IMR-90 (cell line): ENCODE measurements at regions not wholly inside any gene's neighbourhood (a gene's known extent, or its start where the extent isn't known, plus 50 kb on each side); places are given as distances from the start of the nearest gene placed in this dataset.

Experiments used
- ATAC-seq: fragments of 200-7000 bp; cut with Tn5 transposase; 2 replicates; pipeline ENCODE4 v1.9.1; 2020; ENCODE audit warnings: low read depth, mild to moderate bottlenecking, moderate library complexity
- BruUV-seq: library from RNA; stranded (reverse); fragments of 400-500 nt; replicated peaks from 2 replicates; lab custom pipeline; 2021; lab: Mats Ljungman, UMichigan
- CTCF ChIA-PET: fragments of 300-600 bp; formaldehyde crosslinking; extraction: SDS; loops from one replicate; lab custom pipeline; 2021; ENCODE audit warnings: antibody characterized with exemption; lab: Yijun Ruan, JAX
- POLR2A ChIA-PET: fragments of 300-600 bp; sonication (Branson Sonifier 250); formaldehyde crosslinking; loops from one replicate; lab custom pipeline; 2022; ENCODE audit warnings: antibody characterized with exemption; ENCODE audit not compliant: unreplicated experiment; lab: Charles Lee
- DNase-seq: peaks from one replicate; pipeline ENCODE4 v3.0.0; 2013
- H2AFZ ChIP-seq: replicated peaks from 2 replicates; pipeline ENCODE3; 2013; ENCODE audit warnings: low read length, mild to moderate bottlenecking; ENCODE audit not compliant: poor library complexity
- H2AK5ac ChIP-seq: 2 replicates; pipeline ENCODE4 v1.6.1; 2013; ENCODE audit warnings: low read depth, low read length, inconsistent platforms
- H2AK9ac ChIP-seq: replicated peaks from 2 replicates; pipeline ENCODE3; 2013; ENCODE audit warnings: mild to moderate bottlenecking, low read depth, low read length, moderate library complexity; ENCODE audit not compliant: poor library complexity
- H2BK120ac ChIP-seq: 2 replicates; pipeline ENCODE4 v1.6.1; 2013; ENCODE audit warnings: low read depth, low read length, inconsistent platforms
- H2BK15ac ChIP-seq: 3 replicates; pipeline ENCODE4 v1.6.1; 2013; ENCODE audit warnings: low read depth, low read length, inconsistent platforms
- H2BK20ac ChIP-seq: 2 replicates; pipeline ENCODE4 v1.6.1; 2013; ENCODE audit warnings: low read depth, mild to moderate bottlenecking, inconsistent platforms, low read length, moderate library complexity
- H2BK5ac ChIP-seq: 2 replicates; pipeline ENCODE4 v1.6.1; 2013; ENCODE audit warnings: mild to moderate bottlenecking, low read depth, low read length, inconsistent platforms; ENCODE audit not compliant: poor library complexity, severe bottlenecking
- H3K14ac ChIP-seq: replicated peaks from 2 replicates; pipeline ENCODE4 v1.6.1; 2013; ENCODE audit warnings: low read depth, low read length, inconsistent platforms
- H3K18ac ChIP-seq: 2 replicates; pipeline ENCODE4 v1.6.1; 2013; ENCODE audit warnings: low read depth, low read length, control low read depth
- H3K23ac ChIP-seq: 2 replicates; pipeline ENCODE4 v1.6.1; 2013; ENCODE audit warnings: low read depth, low read length, inconsistent platforms
- H3K27ac ChIP-seq: 2 replicates; pipeline ENCODE4 v1.5.1; 2013; ENCODE audit warnings: mild to moderate bottlenecking, control low read depth, low read length; ENCODE audit not compliant: insufficient read depth
- H3K27me3 ChIP-seq: 2 replicates; pipeline ENCODE4 v1.6.1; 2013; ENCODE audit warnings: low read length; ENCODE audit not compliant: control insufficient read depth, insufficient read depth
- H3K36me3 ChIP-seq: 2 replicates; pipeline ENCODE4 v1.6.1; 2013; ENCODE audit warnings: low read length, mixed read lengths; ENCODE audit not compliant: control insufficient read depth, insufficient read depth
- H3K4ac ChIP-seq: 2 replicates; pipeline ENCODE4 v1.6.1; 2013; ENCODE audit warnings: low read depth, low read length, inconsistent platforms
- H3K4me1 ChIP-seq: 2 replicates; pipeline ENCODE4 v1.6.1; 2013; ENCODE audit warnings: low read length, mixed read lengths; ENCODE audit not compliant: control insufficient read depth, insufficient read depth
- H3K4me2 ChIP-seq: 2 replicates; pipeline ENCODE4 v1.6.1; 2013; ENCODE audit warnings: low read depth, mild to moderate bottlenecking, control low read depth, low read length, moderate library complexity
- H3K4me3 ChIP-seq: 2 replicates; pipeline ENCODE4 v1.5.1; 2013; ENCODE audit warnings: low read depth, mild to moderate bottlenecking, control low read depth, low read length, moderate library complexity; ENCODE audit not compliant: insufficient read depth
- H3K56ac ChIP-seq: 2 replicates; pipeline ENCODE4 v1.6.1; 2013; ENCODE audit warnings: low read length, inconsistent platforms; ENCODE audit not compliant: insufficient read depth; ENCODE audit errors: extremely low read depth
- H3K79me1 ChIP-seq, 2 experiments: 2 replicates each; pipeline ENCODE4 v1.6.1; 2013; ENCODE audit warnings: low read length in 2 of 2, inconsistent platforms in 1 of 2, low read depth in 1 of 2
- H3K9ac ChIP-seq: 2 replicates; pipeline ENCODE4 v1.6.1; 2013; ENCODE audit warnings: low read depth, low read length, control low read depth
- H3K9me1 ChIP-seq: 2 replicates; pipeline ENCODE4 v1.6.1; 2013; ENCODE audit warnings: low read length, inconsistent platforms; ENCODE audit not compliant: insufficient read depth
- H3K9me3 ChIP-seq: 2 replicates; pipeline ENCODE4 v1.6.1; 2013; ENCODE audit warnings: low read length; ENCODE audit not compliant: control insufficient read depth, insufficient read depth
- H4K20me1 ChIP-seq: 2 replicates; pipeline ENCODE4 v1.6.1; 2013; ENCODE audit warnings: low read length, inconsistent platforms; ENCODE audit not compliant: insufficient read depth
- H4K5ac ChIP-seq: 2 replicates; pipeline ENCODE4 v1.6.1; 2013; ENCODE audit warnings: mild to moderate bottlenecking, low read depth, low read length, control low read depth
- H4K8ac ChIP-seq, 2 experiments: 2 replicates each; pipeline ENCODE4 v1.6.1; 2013; ENCODE audit warnings: low read depth in 2 of 2, low read length in 2 of 2, control low read depth in 1 of 2, inconsistent platforms in 1 of 2
- H4K91ac ChIP-seq: 2 replicates; pipeline ENCODE4 v1.6.1; 2013; ENCODE audit warnings: low read depth, low read length, inconsistent platforms; ENCODE audit not compliant: insufficient read depth
- BHLHE40 ChIP-seq: fragments of 150-350 bp; IDR thresholded peaks from 2 replicates; pipeline ENCODE4 v1.6.1; 2016; ENCODE audit warnings: mild to moderate bottlenecking, low read depth, low read length
- CEBPB ChIP-seq: IDR thresholded peaks from 2 replicates; pipeline ENCODE4 v1.6.1; 2012; ENCODE audit warnings: low read depth, low read length, improper control_type of control experiment
- CHD1 ChIP-seq: IDR thresholded peaks from 2 replicates; pipeline ENCODE4 v1.6.1; 2012; ENCODE audit warnings: low read depth, low read length, improper control_type of control experiment
- FOS ChIP-seq: fragments of 150-350 bp; IDR thresholded peaks from 2 replicates; pipeline ENCODE4 v1.6.1; 2016; ENCODE audit warnings: low read depth, low read length
- MAZ ChIP-seq: IDR thresholded peaks from 2 replicates; pipeline ENCODE4 v1.6.1; 2012; ENCODE audit warnings: low read depth, mild to moderate bottlenecking, low read length, improper control_type of control experiment, moderate library complexity, borderline replicate concordance
- MXI1 ChIP-seq: IDR thresholded peaks from 2 replicates; pipeline ENCODE4 v1.6.1; 2012; ENCODE audit warnings: low read depth, mild to moderate bottlenecking, low read length, moderate library complexity, borderline replicate concordance
- NFE2L2 ChIP-seq: fragments of 150-350 bp; IDR thresholded peaks from 2 replicates; pipeline ENCODE4 v1.6.1; 2016; ENCODE audit warnings: low read depth, mild to moderate bottlenecking, low read length
- POLR2A ChIP-seq: IDR thresholded peaks from 2 replicates; pipeline ENCODE4 v1.6.1; 2012; ENCODE audit warnings: mild to moderate bottlenecking, low read depth, low read length
- RAD21 ChIP-seq: IDR thresholded peaks from 2 replicates; pipeline ENCODE4 v1.6.1; 2012; ENCODE audit warnings: low read length, improper control_type of control experiment
- RCOR1 ChIP-seq: IDR thresholded peaks from 2 replicates; pipeline ENCODE4 v1.6.1; 2012; ENCODE audit warnings: mild to moderate bottlenecking, low read length, improper control_type of control experiment; ENCODE audit not compliant: insufficient replicate concordance
- RFX5 ChIP-seq: IDR thresholded peaks from 2 replicates; pipeline ENCODE4 v1.8.0; 2012; ENCODE audit warnings: low read depth, mild to moderate bottlenecking, low read length, moderate library complexity
- SMC3 ChIP-seq: fragments of 150-350 bp; IDR thresholded peaks from 2 replicates; pipeline ENCODE4 v1.6.1; 2016; ENCODE audit warnings: low read depth, mild to moderate bottlenecking, antibody characterized with exemption, low read length, moderate library complexity
- WGBS, 2 experiments: methylation state at CpG; one replicate each; pipeline versions ENCODE4 v1.1.5 to v1.1.7; 2013; ENCODE audit warnings: missing lambda C conversion rate in 2 of 2; ENCODE audit not compliant: insufficient read length in 1 of 2; ENCODE audit errors: extremely low coverage in 2 of 2; 5-methylcytosine and 5-hydroxymethylcytosine counted together
- dilution Hi-C: fragments of 300-500 bp; cut with HindIII; formaldehyde crosslinking; loops from one replicate; pipeline ENCODE4 v1.14.3; 2018; ENCODE audit warnings: low sequenced_read_pairs; ENCODE audit not compliant: unreplicated experiment
- in situ Hi-C: fragments of 300-500 bp; cut with MboI; formaldehyde crosslinking; loops from 3 replicates; pipeline ENCODE4 v1.14.3; 2019; ENCODE audit warnings: low sequenced_read_pairs, inconsistent platforms, mixed read lengths
- intact Hi-C: fragments of 100-400 bp; cut with micrococcal nuclease; formaldehyde crosslinking; loops from 2 replicates; pipeline ENCODE4 v1.10.0; 2022
- TF ChIP-seq, protein P1 (sequence below): fragments of 150-350 bp; IDR thresholded peaks from 2 replicates; pipeline ENCODE4 v1.6.1; 2017; ENCODE audit warnings: mild to moderate bottlenecking, antibody characterized with exemption, low read length, low read depth
- TF ChIP-seq, protein P2 (sequence below): fragments of 150-350 bp; IDR thresholded peaks from 2 replicates; pipeline ENCODE4 v1.6.1; 2016; ENCODE audit warnings: low read depth, mild to moderate bottlenecking, low read length, moderate library complexity, borderline replicate concordance

DNA sequence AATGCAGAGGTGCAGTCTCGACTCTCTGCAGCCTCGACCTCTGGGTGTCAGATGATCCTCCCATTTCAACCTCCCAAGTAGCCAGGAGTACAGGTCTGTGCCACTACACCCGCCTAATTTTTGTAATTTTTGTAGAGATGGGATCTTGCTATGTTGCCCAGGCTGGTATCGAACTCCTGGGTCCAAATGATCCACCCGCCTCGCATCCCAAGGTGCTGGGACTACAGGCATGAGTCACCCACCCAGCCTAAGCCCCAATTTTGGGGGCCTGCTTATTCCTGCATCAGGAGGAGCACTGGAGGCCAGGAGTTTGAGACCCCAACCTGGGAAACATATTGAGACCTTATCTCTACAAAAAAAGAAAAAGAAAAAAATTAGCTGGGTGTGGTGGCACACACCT, 80.1 kb upstream of the ADGRE5 start:
- peaks cover 31% of the 10 kb centered on the region for H3K27me3 ChIP-seq
- no peak overlapping the region for H2AK5ac ChIP-seq
- ATAC-seq (no peak), DNase-seq (no peak)
- no peak overlapping the region for H3K23ac ChIP-seq
- dilution Hi-C loops (no loop called here), in situ Hi-C loops (no loop called here), intact Hi-C loops (no loop called here)
- no peak overlapping the region for H4K91ac ChIP-seq
- H4K5ac ChIP-seq, result no peak overlapping the region
- H2BK15ac ChIP-seq, result no peak overlapping the region
- no peak overlapping the region for H4K8ac ChIP-seq
- no peak overlapping the region for H2BK5ac ChIP-seq
- H3K27ac ChIP-seq, result no peak overlapping the region
- no peak overlapping the region for H3K14ac ChIP-seq
- H3K18ac ChIP-seq, result no peak overlapping the region
- no peaks in the 10 kb centered on the region for H3K4me1 ChIP-seq
- no peak overlapping the region for H2BK20ac ChIP-seq
- H2BK120ac ChIP-seq, result no peak overlapping the region
- CTCF ChIA-PET, result no interaction called here
- H3K4ac ChIP-seq, result no peak overlapping the region
- H3K4me3 ChIP-seq, result no peak overlapping the region
- BruUV-seq, result no TSS peak
- peaks cover 1% of the 10 kb centered on the region; the same call in 1 of the 2 replicates for H3K9me3 ChIP-seq
- no peaks in the 10 kb centered on the region for H4K20me1 ChIP-seq
- no peaks in the 10 kb centered on the region for H3K36me3 ChIP-seq
- no peaks in the 10 kb centered on the region for H3K79me1 ChIP-seq
- WGBS, 2 experiments, result no CpG with 5 or more reads among the region's 6 CpGs
- no peak overlapping the region for H2AK9ac ChIP-seq
- H3K56ac ChIP-seq, result no peak overlapping the region
- no peaks in the 10 kb centered on the region for H3K9me1 ChIP-seq
- POLR2A ChIA-PET, result no interaction called here
- TF ChIP-seq SMC3 (no peak), CHD1 (no peak), RCOR1 (no peak), MXI1 (no peak), CEBPB (no peak), MAZ (no peak), RAD21 (no peak), FOS (no peak), BHLHE40 (no peak), NFE2L2 (no peak), POLR2A (no peak), RFX5 (no peak)
- TF ChIP-seq, protein P1, sequence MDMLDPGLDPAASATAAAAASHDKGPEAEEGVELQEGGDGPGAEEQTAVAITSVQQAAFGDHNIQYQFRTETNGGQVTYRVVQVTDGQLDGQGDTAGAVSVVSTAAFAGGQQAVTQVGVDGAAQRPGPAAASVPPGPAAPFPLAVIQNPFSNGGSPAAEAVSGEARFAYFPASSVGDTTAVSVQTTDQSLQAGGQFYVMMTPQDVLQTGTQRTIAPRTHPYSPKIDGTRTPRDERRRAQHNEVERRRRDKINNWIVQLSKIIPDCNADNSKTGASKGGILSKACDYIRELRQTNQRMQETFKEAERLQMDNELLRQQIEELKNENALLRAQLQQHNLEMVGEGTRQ, result no peak
- TF ChIP-seq, protein P2, sequence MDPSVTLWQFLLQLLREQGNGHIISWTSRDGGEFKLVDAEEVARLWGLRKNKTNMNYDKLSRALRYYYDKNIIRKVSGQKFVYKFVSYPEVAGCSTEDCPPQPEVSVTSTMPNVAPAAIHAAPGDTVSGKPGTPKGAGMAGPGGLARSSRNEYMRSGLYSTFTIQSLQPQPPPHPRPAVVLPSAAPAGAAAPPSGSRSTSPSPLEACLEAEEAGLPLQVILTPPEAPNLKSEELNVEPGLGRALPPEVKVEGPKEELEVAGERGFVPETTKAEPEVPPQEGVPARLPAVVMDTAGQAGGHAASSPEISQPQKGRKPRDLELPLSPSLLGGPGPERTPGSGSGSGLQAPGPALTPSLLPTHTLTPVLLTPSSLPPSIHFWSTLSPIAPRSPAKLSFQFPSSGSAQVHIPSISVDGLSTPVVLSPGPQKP, result no peak
- no peak overlapping the region for H2AFZ ChIP-seq
- H3K4me2 ChIP-seq, result no peak overlapping the region
- H3K9ac ChIP-seq, result no peak overlapping the region
